GM18508 (cell line): ENCODE measurements at regions not wholly inside any gene's neighbourhood (a gene's known extent, or its start where the extent isn't known, plus 50 kb on each side); places are given as distances from the start of the nearest gene placed in this dataset.

Source experiments
- ATAC-seq: cut with Tn5 transposase; IDR thresholded peaks from one replicate; pipeline ENCODE4 v1.9.1; 2021; ENCODE audit warnings: moderate number of reproducible peaks; ENCODE audit not compliant: insufficient read depth, unreplicated experiment

GRCh38 chr2:146537477-146537876, 1307.4 kb upstream of the ACVR2A start:
- ATAC-seq, result no peak

GRCh38 chr2:146532509-146533147, 1312.2 kb upstream of the ACVR2A start:
- ATAC-seq, result no peak

GRCh38 chr2:146532009-146532408, 1312.8 kb upstream of the ACVR2A start:
- no peak for ATAC-seq

GRCh38 chr2:146530886-146531285, 1313.9 kb upstream of the ACVR2A start:
- no peak for ATAC-seq

GRCh38 chr2:146527166-146527565, 1317.7 kb upstream of the ACVR2A start:
- no peak for ATAC-seq

GRCh38 chr2:146523196-146523595, 1321.6 kb upstream of the ACVR2A start:
- ATAC-seq, result no peak

- ATAC-seq, result no peak
Measured at GRCh38 chr2:146506851-146507250, 1338.0 kb upstream of the ACVR2A start.

GRCh38 chr2:146503366-146503765, 1341.5 kb upstream of the ACVR2A start:
- no peak for ATAC-seq

GRCh38 chr2:146496248-146496647, 1348.6 kb upstream of the ACVR2A start:
- ATAC-seq, result no peak

- ATAC-seq, result no peak
Measured at GRCh38 chr2:146489386-146489785, 1355.4 kb upstream of the ACVR2A start.

GRCh38 chr2:146481629-146482028, 1363.2 kb upstream of the ACVR2A start:
- ATAC-seq, result no peak

GRCh38 chr2:146477383-146477782, 1367.4 kb upstream of the ACVR2A start:
- ATAC-seq, result no peak

- no peak for ATAC-seq
Measured at GRCh38 chr2:146468578-146468977, 1376.3 kb upstream of the ACVR2A start.

GRCh38 chr2:146467425-146467824, 1377.4 kb upstream of the ACVR2A start:
- ATAC-seq, result no peak

- ATAC-seq, result no peak
Measured at GRCh38 chr2:146465460-146465859, 1379.4 kb upstream of the ACVR2A start.

GRCh38 chr2:146461068-146461467, 1383.8 kb upstream of the ACVR2A start:
- no peak for ATAC-seq

GRCh38 chr2:146458585-146458984, 1386.2 kb upstream of the ACVR2A start:
- ATAC-seq, result no peak

GRCh38 chr2:146457221-146457620, 1387.6 kb upstream of the ACVR2A start:
- ATAC-seq, result no peak

GRCh38 chr2:146455325-146455724, 1389.5 kb upstream of the ACVR2A start:
- ATAC-seq, result no peak

- peak; percentile 72 for ATAC-seq
Measured at GRCh38 chr2:146451972-146452371, 1392.9 kb upstream of the ACVR2A start.

GRCh38 chr2:146450131-146450530, 1394.7 kb upstream of the ACVR2A start:
- ATAC-seq, result no peak

GRCh38 chr2:146444987-146445386, 1399.8 kb upstream of the ACVR2A start:
- no peak for ATAC-seq

GRCh38 chr2:146444085-146444484, 1400.7 kb upstream of the ACVR2A start:
- ATAC-seq, result no peak
